HCT116 (cell line): ENCODE measurements at regions not wholly inside any gene's neighbourhood (a gene's known extent, or its start where the extent isn't known, plus 50 kb on each side); places are given as distances from the start of the nearest gene placed in this dataset.

Experiments used
- ATAC-seq: fragments of 200-7000 bp; cut with Tn5 transposase; 2 replicates; pipeline ENCODE4 v1.9.1; 2020; ENCODE audit warnings: mild to moderate bottlenecking, moderate library complexity
- BruUV-seq: library from RNA; stranded (reverse); fragments of 400-500 nt; replicated peaks from 2 replicates; lab custom pipeline; 2021; lab: Mats Ljungman, UMichigan
- CTCF ChIA-PET: fragments of 300-600 bp; sonication (Branson Sonifier 250); formaldehyde crosslinking; loops from one replicate; lab custom pipeline; 2021; ENCODE audit warnings: antibody characterized with exemption; lab: Charles Lee
- POLR2A ChIA-PET: fragments of 300-600, 350-600 bp; sonication (Branson Sonifier 250); formaldehyde crosslinking; loops from one replicate; lab custom pipeline; 2021; ENCODE audit warnings: antibody characterized with exemption; lab: Charles Lee
- RAD21 ChIA-PET, 2 experiments: fragments of 300-600 bp; sonication (Branson Sonifier 250); formaldehyde crosslinking; loops; one replicate each; lab custom pipeline; 2023; ENCODE audit warnings: low total read pairs in 2 of 2; ENCODE audit not compliant: uncharacterized antibody in 2 of 2, unreplicated experiment in 2 of 2, low non-redundant PET in 1 of 2; lab: Charles Lee
- DNase-seq: peaks from one replicate; pipeline ENCODE4 v3.0.0-alpha.2; 2010; ENCODE audit warnings: low read depth, low spot score
- H2AFZ ChIP-seq: fragments of 200-600 bp; shearing (Covaris generic), sonication (generic); 2 replicates; pipeline ENCODE4 v1.6.1; 2017; ENCODE audit warnings: low read depth, mixed run types, mixed read lengths, antibody characterized with exemption, low read length; ENCODE audit not compliant: poor library complexity, severe bottlenecking
- H3K27ac ChIP-seq: 2 replicates; pipeline ENCODE4 v1.5.1; 2012; ENCODE audit warnings: low read depth, low read length
- H3K27me3 ChIP-seq: fragments of 200-600 bp; sonication (generic); 2 replicates; pipeline ENCODE4 v1.6.1; 2016; ENCODE audit warnings: mixed run types, low read length, mixed read lengths; ENCODE audit not compliant: insufficient read depth
- H3K36me3 ChIP-seq, 2 experiments: fragments of 200-500 bp in 1 of 2; fragments of 200-600 bp in 1 of 2; sonication (Bioruptor generic) in 1 of 2; sonication (generic) in 1 of 2; 2 replicates each; pipeline versions ENCODE4 v1.5.1 to v1.6.1; 2014 to 2016; ENCODE audit warnings: low read length in 2 of 2, inconsistent platforms in 1 of 2, mixed read lengths in 1 of 2, mixed run types in 1 of 2; ENCODE audit not compliant: insufficient read depth in 2 of 2, control insufficient read depth in 1 of 2
- H3K4me1 ChIP-seq, 2 experiments: fragments of 200-600 bp in 1 of 2; sonication (generic) in 1 of 2; 2 replicates each; pipeline versions ENCODE4 v1.5.1 to v1.6.1; 2012 to 2017; ENCODE audit warnings: low read length in 2 of 2, inconsistent platforms in 1 of 2, mild to moderate bottlenecking in 1 of 2, mixed read lengths in 1 of 2, mixed run types in 1 of 2, moderate library complexity in 1 of 2; ENCODE audit not compliant: insufficient read depth in 2 of 2, control insufficient read depth in 1 of 2
- H3K4me2 ChIP-seq: fragments of 200-600 bp; sonication (generic); 2 replicates; pipeline ENCODE4 v1.6.1; 2017; ENCODE audit warnings: mixed run types, low read length, mixed read lengths
- H3K4me3 ChIP-seq, 2 experiments: fragments of 200-600 bp in 1 of 2; sonication (generic) in 1 of 2; replicated peaks in 1 of 2; 2 replicates each; pipeline ENCODE4 v1.5.1; 2011 to 2016; ENCODE audit warnings: low read length in 2 of 2, control low read depth in 1 of 2, low read depth in 1 of 2, mild to moderate bottlenecking in 1 of 2, mixed read lengths in 1 of 2, mixed run types in 1 of 2
- H3K79me2 ChIP-seq: fragments of 200-600 bp; sonication (generic); 2 replicates; pipeline ENCODE4 v1.6.1; 2017; ENCODE audit warnings: mild to moderate bottlenecking, mixed run types, low read length, moderate library complexity, mixed read lengths; ENCODE audit not compliant: insufficient read depth
- H3K9ac ChIP-seq: fragments of 200-600 bp; sonication (generic); 2 replicates; pipeline ENCODE4 v1.6.1; 2016; ENCODE audit warnings: low read length, mixed read lengths
- H3K9me2 ChIP-seq: fragments of 200-600 bp; sonication (generic), shearing (Covaris generic); 2 replicates; pipeline ENCODE4 v1.6.1; 2017; ENCODE audit warnings: mixed run types, mild to moderate bottlenecking, moderate library complexity; ENCODE audit not compliant: insufficient read depth
- H3K9me3 ChIP-seq, 2 experiments: fragments of 200-500 bp in 1 of 2; fragments of 200-600 bp in 1 of 2; sonication (Bioruptor generic) in 1 of 2; sonication (generic) in 1 of 2; 2 replicates each; pipeline ENCODE4 v1.6.1; 2014 to 2017; ENCODE audit warnings: low read length in 2 of 2, mixed read lengths in 2 of 2, inconsistent platforms in 1 of 2, low read depth in 1 of 2, mild to moderate bottlenecking in 1 of 2, mixed run types in 1 of 2, moderate library complexity in 1 of 2; ENCODE audit not compliant: control insufficient read depth in 1 of 2, insufficient read depth in 1 of 2
- H4K20me1 ChIP-seq: fragments of 200-600 bp; sonication (generic), shearing (Covaris generic); 2 replicates; pipeline ENCODE4 v1.6.1; 2017; ENCODE audit warnings: mixed run types, mild to moderate bottlenecking, moderate library complexity; ENCODE audit not compliant: insufficient read depth
- CBX3 ChIP-seq: IDR thresholded peaks from 2 replicates; pipeline ENCODE4 v1.6.1; 2012; ENCODE audit warnings: low read depth
- EZH2phosphoT487 ChIP-seq: fragments of 200-600 bp; IDR thresholded peaks from 2 replicates; pipeline ENCODE4 v1.6.1; 2018; ENCODE audit warnings: antibody characterized with exemption, borderline replicate concordance
- FOSL1 ChIP-seq: IDR thresholded peaks from 2 replicates; pipeline ENCODE4 v1.6.1; 2012; ENCODE audit warnings: low read depth
- POLR2A ChIP-seq: IDR thresholded peaks from 2 replicates; pipeline ENCODE4 v1.7.0; 2011; ENCODE audit warnings: borderline replicate concordance; ENCODE audit not compliant: insufficient read depth, insufficient read length; ENCODE audit errors: extremely low read depth
- SIN3A ChIP-seq: IDR thresholded peaks from 2 replicates; pipeline ENCODE4 v1.6.1; 2012; ENCODE audit warnings: low read depth
- YY1 ChIP-seq: IDR thresholded peaks from 2 replicates; pipeline ENCODE4 v1.6.1; 2011; ENCODE audit warnings: low read length, low read depth, moderate library complexity, mild to moderate bottlenecking; ENCODE audit not compliant: insufficient replicate concordance; ENCODE audit errors: extremely low read depth
- intact Hi-C: fragments of 100-400 bp; cut with micrococcal nuclease; formaldehyde crosslinking; loops from 2 replicates; pipeline ENCODE4 v1.10.0; 2022

DNA sequence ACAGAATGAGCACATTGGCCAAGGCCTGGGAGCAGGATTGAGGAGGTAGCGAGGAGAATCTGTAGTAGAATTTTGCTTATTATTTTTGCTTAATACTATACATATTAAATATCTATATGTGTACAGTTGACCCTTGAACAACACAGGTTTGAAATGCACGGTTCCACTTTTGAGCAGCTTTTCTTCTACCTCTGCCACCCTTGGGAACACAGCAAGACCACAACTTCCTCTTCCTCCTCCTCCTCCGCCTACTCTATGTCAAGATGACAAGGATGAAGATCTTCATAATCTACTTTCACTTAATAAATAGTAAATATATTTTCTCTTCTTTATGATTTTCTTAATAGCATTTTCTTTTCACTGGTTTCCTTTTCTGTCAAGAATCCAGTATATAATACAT is 541.4 kb downstream of the KCTD16 start:
- no peaks in the 10 kb centered on the region for H3K36me3 ChIP-seq
- H3K4me1 ChIP-seq: no peaks in the 10 kb centered on the region
- no peaks in the 10 kb centered on the region for H3K79me2 ChIP-seq
- H3K9me3 ChIP-seq: no peaks in the 10 kb centered on the region
- no peak overlapping the region for H3K4me2 ChIP-seq
- no peak overlapping the region for H3K27ac ChIP-seq
- no peak overlapping the region for H2AFZ ChIP-seq
- DNase-seq: no peak
- ChIA-PET RAD21 (no interaction called here), POLR2A (no interaction called here), CTCF (no interaction called here)
- H3K9me2 ChIP-seq: no peaks in the 10 kb centered on the region
- no peak overlapping the region for H3K4me3 ChIP-seq
- no peak overlapping the region for H3K9ac ChIP-seq
- no TSS peak for BruUV-seq
- intact Hi-C loops: no loop called here
- no peak for TF ChIP-seq EZH2phosphoT487
- no peaks in the 10 kb centered on the region for H4K20me1 ChIP-seq
- ATAC-seq: no peak
- H3K27me3 ChIP-seq: no peaks in the 10 kb centered on the region

DNA sequence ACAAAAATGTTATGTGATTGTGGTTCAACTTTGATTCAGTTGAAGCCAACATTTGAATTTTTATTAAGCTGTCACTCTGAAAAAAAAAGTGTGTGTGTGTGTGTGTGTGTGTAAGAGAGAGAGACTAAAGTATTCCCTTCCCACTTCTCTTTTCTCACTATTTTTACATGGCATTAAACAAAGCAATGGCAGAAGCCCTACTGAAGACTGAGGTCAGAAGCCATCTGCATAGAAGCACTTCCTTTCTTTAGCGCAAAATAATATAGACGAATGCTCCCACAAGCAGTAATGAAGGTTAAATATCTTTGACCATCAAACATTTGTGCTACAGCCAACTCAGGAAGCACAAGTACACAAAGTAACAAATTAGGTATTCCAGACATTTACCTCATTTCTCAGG is 540.5 kb downstream of the KCTD16 start:
- H3K9me2 ChIP-seq: no peaks in the 10 kb centered on the region
- TF ChIP-seq YY1 (no peak), CBX3 (no peak), SIN3A (no peak), FOSL1 (no peak), POLR2A (no peak)
- TF ChIP-seq, all 23 proteins: peak for 0
- no peaks in the 10 kb centered on the region for H3K79me2 ChIP-seq
- no peak overlapping the region for H3K9ac ChIP-seq
- H3K27me3 ChIP-seq: no peaks in the 10 kb centered on the region
- H3K4me2 ChIP-seq: no peak overlapping the region
- H3K4me1 ChIP-seq: no peaks in the 10 kb centered on the region
- no TSS peak for BruUV-seq
- H2AFZ ChIP-seq: no peak overlapping the region
- RAD21 ChIA-PET: no interaction called here
- CTCF ChIA-PET: no interaction called here
- H3K9me3 ChIP-seq: no peaks in the 10 kb centered on the region
- ATAC-seq (no peak), DNase-seq (no peak)
- no peak overlapping the region for H3K4me3 ChIP-seq
- POLR2A ChIA-PET: no interaction called here
- H4K20me1 ChIP-seq: no peaks in the 10 kb centered on the region
- intact Hi-C loops: no loop called here
- H3K36me3 ChIP-seq: no peaks in the 10 kb centered on the region
- H3K27ac ChIP-seq: no peak overlapping the region
